ENCODE measurements at regions not wholly inside any gene's neighbourhood (a gene's known extent, or its start where the extent isn't known, plus 50 kb on each side); places are given as distances from the start of the nearest gene placed in this dataset.
"Not testable (repeated sequence)": the region's sequence is repeated elsewhere in the genome, so short reads cannot be mapped to it uniquely, and the experiment has no call there.

GRCh38 chr2:107719836-107720235 lies 106.9 kb upstream of the RGPD4 start:
- Histone ChIP-seq H3K36me3 (ENCODE audit: control insufficient read depth in 2 of 2, extremely low read depth in 1 of 2, insufficient read depth in 1 of 2, low read length in 1 of 2) (no peaks in the 10 kb centered on the region), H3K4me3 (ENCODE audit: control insufficient read depth in 1 of 2, extremely low read depth in 1 of 2, low read length in 1 of 2) (no peak overlapping the region), H3K9me3 (no peaks in the 10 kb centered on the region), H3K27ac (ENCODE audit: low read length) (no peak overlapping the region), H3K4me1 (ENCODE audit: control insufficient read depth in 1 of 2, extremely low read depth in 1 of 2, insufficient read depth in 2 of 2, low read length in 2 of 2) (no peaks in the 10 kb centered on the region), H3K27me3 (replicated peaks in 1 of 2; ENCODE audit: control insufficient read depth in 2 of 2, extremely low read depth in 1 of 2, insufficient read depth in 2 of 2, low read length in 1 of 2) (no peaks in the 10 kb centered on the region)
- no peaks in the 10 kb centered on the region for H3K4me1 Mint-ChIP-seq
- ATAC-seq (replicated peaks in 1 of 4) (no peak), DNase-seq (no peak)
- WGBS (ENCODE audit: insufficient coverage) = 62% methylated on average over 2 of the region's 7 CpGs
- no peak overlapping the region for H3K27ac Mint-ChIP-seq
- no peak overlapping the region for H3K4me3 Mint-ChIP-seq
- no peaks in the 10 kb centered on the region for H3K36me3 Mint-ChIP-seq
- ChIA-PET CTCF (no interaction called here), POLR2A (no interaction called here)
- no peaks in the 10 kb centered on the region for H3K9me3 Mint-ChIP-seq
- H3K27me3 Mint-ChIP-seq = peaks cover 3 to 4% of the 10 kb centered on the region in 2 donors

- ChIA-PET POLR2A (no interaction called here), CTCF (no interaction called here)
- Mint-ChIP-seq H3K4me1 (no peaks in the 10 kb centered on the region), H3K4me3 (no peak overlapping the region), H3K27me3 (peaks cover 3 to 4% of the 10 kb centered on the region in 2 donors), H3K9me3 (peaks cover 0 to 6% (median 3%) of the 10 kb centered on the region in 3 donors), H3K27ac (no peak overlapping the region), H3K36me3 (no peaks in the 10 kb centered on the region)
- Histone ChIP-seq H3K9me3 (no peaks in the 10 kb centered on the region), H3K27me3 (replicated peaks in 1 of 2; ENCODE audit: control insufficient read depth in 2 of 2, extremely low read depth in 1 of 2, insufficient read depth in 2 of 2, low read length in 1 of 2) (no peaks in the 10 kb centered on the region), H3K27ac (ENCODE audit: low read length) (no peak overlapping the region), H3K4me3 (ENCODE audit: control insufficient read depth in 1 of 2, extremely low read depth in 1 of 2, low read length in 1 of 2) (no peak overlapping the region), H3K4me1 (ENCODE audit: control insufficient read depth in 1 of 2, extremely low read depth in 1 of 2, insufficient read depth in 2 of 2, low read length in 2 of 2) (no peaks in the 10 kb centered on the region), H3K36me3 (ENCODE audit: control insufficient read depth in 2 of 2, extremely low read depth in 1 of 2, insufficient read depth in 1 of 2, low read length in 1 of 2) (no peaks in the 10 kb centered on the region)
- whole genome bisulfite sequencing (ENCODE audit: insufficient coverage) = no CpG with 5 or more reads among the region's 3 CpGs
- ATAC-seq (replicated peaks in 1 of 4) (no peak), DNase-seq (no peak)
These were observed 105.5 kb upstream of the RGPD4 start for GRCh38 chr2:107721178-107721577.

GRCh38 chr2:107721586-107721985 lies 105.1 kb upstream of the RGPD4 start:
- ATAC-seq (replicated peaks in 1 of 4) (no peak), DNase-seq (no peak)
- Mint-ChIP-seq H3K9me3 (peaks cover 0 to 6% (median 3%) of the 10 kb centered on the region in 3 donors), H3K4me1 (no peaks in the 10 kb centered on the region), H3K36me3 (no peaks in the 10 kb centered on the region), H3K27me3 (peaks cover 3 to 4% of the 10 kb centered on the region in 2 donors), H3K4me3 (no peak overlapping the region), H3K27ac (no peak overlapping the region)
- no peaks in the 10 kb centered on the region for H3K36me3 ChIP-seq (ENCODE audit: control insufficient read depth in 2 of 2, extremely low read depth in 1 of 2, insufficient read depth in 1 of 2, low read length in 1 of 2)
- no peak overlapping the region for H3K4me3 ChIP-seq (ENCODE audit: control insufficient read depth in 1 of 2, extremely low read depth in 1 of 2, low read length in 1 of 2)
- ChIA-PET POLR2A (no interaction called here), CTCF (no interaction called here)
- H3K27ac ChIP-seq (ENCODE audit: low read length) = no peak overlapping the region
- no peaks in the 10 kb centered on the region for H3K27me3 ChIP-seq (replicated peaks in 1 of 2; ENCODE audit: control insufficient read depth in 2 of 2, extremely low read depth in 1 of 2, insufficient read depth in 2 of 2, low read length in 1 of 2)
- WGBS (ENCODE audit: insufficient coverage) = 100% methylated on average over 1 of the region's 2 CpGs
- no peaks in the 10 kb centered on the region for H3K9me3 ChIP-seq
- no peaks in the 10 kb centered on the region for H3K4me1 ChIP-seq (ENCODE audit: control insufficient read depth in 1 of 2, extremely low read depth in 1 of 2, insufficient read depth in 2 of 2, low read length in 2 of 2)

- H3K36me3 ChIP-seq (ENCODE audit: control insufficient read depth in 2 of 2, extremely low read depth in 1 of 2, insufficient read depth in 1 of 2, low read length in 1 of 2); H3K27me3 Mint-ChIP-seq; ATAC-seq (replicated peaks in 1 of 4); H3K27ac ChIP-seq (ENCODE audit: low read length); H3K27ac Mint-ChIP-seq; H3K9me3 Mint-ChIP-seq; H3K9me3 ChIP-seq; H3K27me3 ChIP-seq (replicated peaks in 1 of 2; ENCODE audit: control insufficient read depth in 2 of 2, extremely low read depth in 1 of 2, insufficient read depth in 2 of 2, low read length in 1 of 2); DNase-seq; H3K36me3 Mint-ChIP-seq; CTCF ChIA-PET; H3K4me1 Mint-ChIP-seq; H3K4me3 ChIP-seq (ENCODE audit: control insufficient read depth in 1 of 2, extremely low read depth in 1 of 2, low read length in 1 of 2); POLR2A ChIA-PET; H3K4me3 Mint-ChIP-seq; H3K4me1 ChIP-seq (ENCODE audit: control insufficient read depth in 1 of 2, extremely low read depth in 1 of 2, insufficient read depth in 2 of 2, low read length in 2 of 2): not testable (repeated sequence)
- no CpG with 5 or more reads among the region's 1 CpG for WGBS (ENCODE audit: insufficient coverage)
These were observed 100.9 kb upstream of the RGPD4 start for GRCh38 chr2:107725824-107726223.

- no peaks in the 10 kb centered on the region for H3K4me1 ChIP-seq (ENCODE audit: control insufficient read depth in 1 of 2, extremely low read depth in 1 of 2, insufficient read depth in 2 of 2, low read length in 2 of 2)
- no peak for ATAC-seq (replicated peaks in 1 of 4)
- H3K9me3 ChIP-seq = no peaks in the 10 kb centered on the region
- H3K36me3 Mint-ChIP-seq = no peaks in the 10 kb centered on the region
- DNase-seq = no peak
- H3K27me3 Mint-ChIP-seq = peaks cover 1 to 3% of the 10 kb centered on the region in 2 donors
- peaks cover 0 to 6% (median 3%) of the 10 kb centered on the region in 3 donors for H3K9me3 Mint-ChIP-seq
- H3K27ac Mint-ChIP-seq = no peak overlapping the region
- no peaks in the 10 kb centered on the region for H3K36me3 ChIP-seq (ENCODE audit: control insufficient read depth in 2 of 2, extremely low read depth in 1 of 2, insufficient read depth in 1 of 2, low read length in 1 of 2)
- H3K4me3 ChIP-seq (ENCODE audit: control insufficient read depth in 1 of 2, extremely low read depth in 1 of 2, low read length in 1 of 2) = no peak overlapping the region
- no peak overlapping the region for H3K27ac ChIP-seq (ENCODE audit: low read length)
- CTCF ChIA-PET = no interaction called here
- H3K4me1 Mint-ChIP-seq = no peaks in the 10 kb centered on the region
- H3K4me3 Mint-ChIP-seq = no peak overlapping the region
- H3K27me3 ChIP-seq (replicated peaks in 1 of 2; ENCODE audit: control insufficient read depth in 2 of 2, extremely low read depth in 1 of 2, insufficient read depth in 2 of 2, low read length in 1 of 2) = no peaks in the 10 kb centered on the region
- POLR2A ChIA-PET = no interaction called here
These were observed 99.4 kb upstream of the RGPD4 start for GRCh38 chr2:107727318-107727717.

GRCh38 chr2:107728586-107728985 lies 98.1 kb upstream of the RGPD4 start:
- Histone ChIP-seq H3K4me1 (ENCODE audit: control insufficient read depth in 1 of 2, extremely low read depth in 1 of 2, insufficient read depth in 2 of 2, low read length in 2 of 2) (no peaks in the 10 kb centered on the region), H3K27me3 (replicated peaks in 1 of 2; ENCODE audit: control insufficient read depth in 2 of 2, extremely low read depth in 1 of 2, insufficient read depth in 2 of 2, low read length in 1 of 2) (no peaks in the 10 kb centered on the region), H3K9me3 (no peaks in the 10 kb centered on the region), H3K4me3 (ENCODE audit: control insufficient read depth in 1 of 2, extremely low read depth in 1 of 2, low read length in 1 of 2) (no peak overlapping the region), H3K27ac (ENCODE audit: low read length) (no peak overlapping the region), H3K36me3 (ENCODE audit: control insufficient read depth in 2 of 2, extremely low read depth in 1 of 2, insufficient read depth in 1 of 2, low read length in 1 of 2) (no peaks in the 10 kb centered on the region)
- no peaks in the 10 kb centered on the region for H3K4me1 Mint-ChIP-seq
- H3K9me3 Mint-ChIP-seq = peaks cover 0 to 6% (median 3%) of the 10 kb centered on the region in 3 donors
- CTCF ChIA-PET = no interaction called here
- POLR2A ChIA-PET = no interaction called here
- no peaks in the 10 kb centered on the region for H3K36me3 Mint-ChIP-seq
- H3K4me3 Mint-ChIP-seq = no peak overlapping the region
- H3K27me3 Mint-ChIP-seq = peaks cover 0 to under 1% of the 10 kb centered on the region in 2 donors
- 70% methylated on average over 2 of the region's 5 CpGs for WGBS (ENCODE audit: insufficient coverage)
- no peak overlapping the region for H3K27ac Mint-ChIP-seq
- no peak for ATAC-seq (replicated peaks in 1 of 4)
- no peak for DNase-seq

- Mint-ChIP-seq H3K4me1 (no peaks in the 10 kb centered on the region), H3K9me3 (peaks cover 0 to 6% (median 3%) of the 10 kb centered on the region in 3 donors), H3K4me3 (no peak overlapping the region), H3K36me3 (no peaks in the 10 kb centered on the region), H3K27ac (no peak overlapping the region), H3K27me3 (no peaks in the 10 kb centered on the region)
- ChIA-PET POLR2A (interaction anchor here in 1 of 2 donors (0.5 kb wide), 1 partner anchor 158 kb away, joined by 3 read pairs; no protein-coding TSS in a partner anchor), CTCF (no interaction called here)
- DNase-seq (no peak), ATAC-seq (replicated peaks in 1 of 4) (no peak)
- Histone ChIP-seq H3K27me3 (replicated peaks in 1 of 2; ENCODE audit: control insufficient read depth in 2 of 2, extremely low read depth in 1 of 2, insufficient read depth in 2 of 2, low read length in 1 of 2) (no peaks in the 10 kb centered on the region), H3K36me3 (ENCODE audit: control insufficient read depth in 2 of 2, extremely low read depth in 1 of 2, insufficient read depth in 1 of 2, low read length in 1 of 2) (no peaks in the 10 kb centered on the region), H3K4me1 (ENCODE audit: control insufficient read depth in 1 of 2, extremely low read depth in 1 of 2, insufficient read depth in 2 of 2, low read length in 2 of 2) (no peaks in the 10 kb centered on the region), H3K9me3 (no peaks in the 10 kb centered on the region), H3K27ac (ENCODE audit: low read length) (no peak overlapping the region), H3K4me3 (ENCODE audit: control insufficient read depth in 1 of 2, extremely low read depth in 1 of 2, low read length in 1 of 2) (no peak overlapping the region)
- no CpG with 5 or more reads among the region's 3 CpGs for WGBS (ENCODE audit: insufficient coverage)
These were observed 97.3 kb upstream of the RGPD4 start for GRCh38 chr2:107729440-107729839.

All from T-cell (primary cell).